HG03342 (cell line): ENCODE measurements at regions not wholly inside any gene's neighbourhood (a gene's known extent, or its start where the extent isn't known, plus 50 kb on each side); places are given as distances from the start of the nearest gene placed in this dataset.
"Not testable (repeated sequence)": the region's sequence is repeated elsewhere in the genome, so short reads cannot be mapped to it uniquely, and the experiment has no call there.

Experiments
- ATAC-seq: cut with Tn5 transposase; IDR thresholded peaks from one replicate; pipeline ENCODE4 v1.9.1; 2021; ENCODE audit warnings: mild to moderate bottlenecking, moderate library complexity; ENCODE audit not compliant: unreplicated experiment

GRCh38 chr5:2165203-2165602 lies 282.5 kb upstream of the IRX4 start:
- ATAC-seq = no peak

GRCh38 chr5:2164586-2164985 lies 281.9 kb upstream of the IRX4 start:
- no peak for ATAC-seq

GRCh38 chr5:2163940-2164490 lies 281.3 kb upstream of the IRX4 start:
- ATAC-seq = no peak

- no peak for ATAC-seq
Observed at GRCh38 chr5:2163060-2163856, 280.5 kb upstream of the IRX4 start.

GRCh38 chr5:2160811-2161210 lies 278.1 kb upstream of the IRX4 start:
- no peak for ATAC-seq

- no peak for ATAC-seq
Observed at GRCh38 chr5:2158767-2159166, 276.0 kb upstream of the IRX4 start.

GRCh38 chr5:2158109-2158508 lies 275.4 kb upstream of the IRX4 start:
- no peak for ATAC-seq

GRCh38 chr5:2157372-2157771 lies 274.6 kb upstream of the IRX4 start:
- ATAC-seq = no peak

- ATAC-seq = no peak
Observed at GRCh38 chr5:2156358-2157059, 273.8 kb upstream of the IRX4 start.

- no peak for ATAC-seq
Observed at GRCh38 chr5:2155556-2155955, 272.8 kb upstream of the IRX4 start.

GRCh38 chr5:2153802-2154201 lies 271.1 kb upstream of the IRX4 start:
- no peak for ATAC-seq

GRCh38 chr5:2153350-2153749 lies 270.6 kb upstream of the IRX4 start:
- ATAC-seq = no peak

- not testable (repeated sequence) for ATAC-seq
Observed at GRCh38 chr5:2151301-2151888, 268.7 kb upstream of the IRX4 start.

- ATAC-seq = no peak
Observed at GRCh38 chr5:2149195-2149539, 266.4 kb upstream of the IRX4 start.

- no peak for ATAC-seq
Observed at GRCh38 chr5:2148312-2149194, 265.8 kb upstream of the IRX4 start.

- ATAC-seq = no peak
Observed at GRCh38 chr5:2147504-2148311, 265.0 kb upstream of the IRX4 start.

- no peak for ATAC-seq
Observed at GRCh38 chr5:2143646-2144353, 261.1 kb upstream of the IRX4 start.

- ATAC-seq = no peak
Observed at GRCh38 chr5:2143088-2143487, 260.4 kb upstream of the IRX4 start.

GRCh38 chr5:2142456-2142954 lies 259.8 kb upstream of the IRX4 start:
- ATAC-seq = no peak
